Heart left ventricle (tissue), 16 donors: ENCODE measurements at regions not wholly inside any gene's neighbourhood (a gene's known extent, or its start where the extent isn't known, plus 50 kb on each side); places are given as distances from the start of the nearest gene placed in this dataset.
"Not testable (repeated sequence)": the region's sequence is repeated elsewhere in the genome, so short reads cannot be mapped to it uniquely, and the experiment has no call there.

Source experiments
- ATAC-seq, 4 donors: fragments of 200-7000 bp; cut with Tn5 transposase; one replicate each; pipeline ENCODE4 v1.9.1; 2020 to 2022; ENCODE audit warnings: moderate library complexity in 4 of 4, mild to moderate bottlenecking in 3 of 4, moderate number of reproducible peaks in 1 of 4
- DNase-seq, 5 donors: peaks; one replicate each; pipeline ENCODE4 v3.0.0-alpha.2; 2020
- H3K27ac ChIP-seq, 12 donors: fragments of 200-600 bp; sonication (generic) in 4 of 12; one replicate each; pipeline versions ENCODE4 v1.5.0 to v1.8.0; 2016 to 2022; ENCODE audit warnings: mild to moderate bottlenecking in 2 of 12
- H3K27me3 ChIP-seq, 9 donors: fragments of 200-600 bp; sonication (generic) in 2 of 9; one replicate each; pipeline versions ENCODE4 v1.5.1 to v1.8.0; 2016 to 2022; ENCODE audit warnings: mild to moderate bottlenecking in 3 of 9
- H3K36me3 ChIP-seq, 9 donors: fragments of 200-600 bp; sonication (generic) in 2 of 9; one replicate each; pipeline versions ENCODE4 v1.5.0 to v1.8.0; 2018 to 2022; ENCODE audit warnings: mild to moderate bottlenecking in 2 of 9
- H3K4me1 ChIP-seq, 12 donors: fragments of 200-600 bp; sonication (generic) in 4 of 12; one replicate each; pipeline versions ENCODE4 v1.5.0 to v1.8.0; 2016 to 2022; ENCODE audit warnings: mild to moderate bottlenecking in 3 of 12
- H3K4me3 ChIP-seq, 12 donors: fragments of 200-600 bp; sonication (generic) in 4 of 12; one replicate each; pipeline versions ENCODE4 v1.5.0 to v1.8.0; 2017 to 2022; ENCODE audit warnings: mild to moderate bottlenecking in 9 of 12, moderate library complexity in 4 of 12
- H3K9me3 ChIP-seq, 12 donors: fragments of 200-600 bp; sonication (generic) in 4 of 12; one replicate each; pipeline versions ENCODE4 v1.5.0 to v1.8.0; 2016 to 2022; ENCODE audit warnings: mild to moderate bottlenecking in 1 of 12
- POLR2A ChIP-seq, 2 donors: fragments of 450-650 bp; IDR thresholded peaks; one replicate each; pipeline ENCODE4 v1.6.1; 2017; ENCODE audit warnings: antibody characterized with exemption in 2 of 2, mild to moderate bottlenecking in 2 of 2, moderate library complexity in 2 of 2
- WGBS, 4 donors: extraction: QIAGEN DNeasy Blood & Tissue Kit in 2 of 4; methylation state at CpG; one replicate each; pipeline versions ENCODE4 v1.1.5 to v1.1.7; 2013 to 2018; 5-methylcytosine and 5-hydroxymethylcytosine counted together
- intact Hi-C, 10 donors: fragments of 100-400 bp; cut with DNase I; formaldehyde crosslinking; loops; one replicate each; pipeline versions ENCODE4 v1.11.1 to v1.14.2; 2022
- TF ChIP-seq, protein P1 (sequence below), 12 donors: fragments of 200-600 bp; sonication (generic) in 4 of 12; IDR thresholded peaks; one replicate each; pipeline versions ENCODE4 v1.5.0 to v1.8.0; 2018 to 2022; ENCODE audit warnings: antibody characterized with exemption in 12 of 12, mild to moderate bottlenecking in 5 of 12
- donor health status: ischemic (EF 13 %, LVEDD 7.1; RV severe dilation, severe dysfunction).
- donor health status: healthy with polysubstance abuse.
- donor health status: DM: no; HTN: yes; CAD: no.
- donor health status: DM: no; HTN: no; CAD: no.
- donor health status: ischemic (EF 25% LVEDD 6.9; RV normal size, moderate dysfunction).
- donor health status: ischemic (EF 25% LVEDD 5.7; RV mildly dilated, moderate dysfunction).
- donor health status: healthy.
- donor health status: DM: yes; HTN: yes; CAD: no.
- donor health status: ischemic (EF 35%, LVEDD 5.7; RV mildly dilated, moderate dysfunction).
- donor health status: nonischemic (EF 11% LVEDD 7.7; RV severe dilation, severe dysfunction).
- donor health status: DM: yes; HTN: yes; CAD: no.
- donor health status: PGD.
- donor health status: ischemic (EF 29% LVEDD 5.4; RV normal size, mild dysfunction).
- donor health status: nonischemic (EF 23%, LVEDD 6.1; RV moderate dilation, normal function).

DNA sequence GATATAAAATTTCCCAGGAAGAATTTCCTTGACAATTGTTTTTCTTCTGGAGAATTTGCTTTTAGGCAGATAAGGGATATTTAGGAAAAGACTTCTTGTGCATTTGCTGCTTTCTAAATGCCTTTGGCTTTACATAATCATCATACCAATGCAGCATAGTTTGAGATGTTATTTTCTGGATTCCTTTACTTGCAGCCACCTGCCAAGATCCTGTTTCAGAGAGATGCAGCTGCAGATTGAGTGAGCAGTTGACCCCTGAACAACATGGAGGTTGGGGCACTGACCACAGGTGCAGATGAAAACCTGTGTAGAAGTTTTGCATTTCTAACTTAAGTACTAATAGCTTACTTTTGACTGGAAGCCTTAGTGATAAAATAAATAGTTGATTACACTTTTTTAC, 257.9 kb downstream of the RPIA start:
- intact Hi-C loops = no loop called here

DNA sequence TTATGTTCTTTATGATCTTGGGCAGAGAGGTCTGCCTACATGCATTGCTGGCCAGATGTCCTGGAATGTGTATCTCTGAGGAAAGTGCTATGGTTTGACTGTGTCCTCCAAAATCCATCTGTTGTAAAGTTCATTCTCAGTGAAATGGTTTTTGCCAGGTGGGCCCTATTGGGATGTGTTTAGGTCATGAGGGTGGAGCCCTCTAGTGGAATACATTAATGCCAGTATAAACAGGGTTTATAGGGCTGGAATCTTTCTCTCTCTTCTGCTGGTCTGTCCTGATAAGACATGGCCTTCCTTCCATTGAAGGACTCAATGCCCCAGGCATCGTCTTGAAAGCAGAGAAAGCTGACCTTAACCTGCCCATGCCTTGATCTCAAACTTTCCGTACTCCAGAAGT, 258.5 kb downstream of the RPIA start:
- Histone ChIP-seq H3K36me3 (no peaks in the 10 kb centered on the region), H3K4me3 (no peak overlapping the region), H3K4me1 (no peaks in the 10 kb centered on the region), H3K27me3 (peaks cover 0 to 12% (median 0%) of the 10 kb centered on the region in 9 donors), H3K9me3 (no peaks in the 10 kb centered on the region), H3K27ac (no peak overlapping the region)
- ATAC-seq = no peak
- WGBS, 4 donors = 72 to 82% (median 77%) methylated on average over 2 of the region's 2 CpGs
- DNase-seq = no peak
- intact Hi-C loops = loop anchor here in 1 of 10 donors (10.0 kb wide), 1 partner anchor 45 kb away; no protein-coding TSS in a partner anchor
- TF ChIP-seq, protein P1, sequence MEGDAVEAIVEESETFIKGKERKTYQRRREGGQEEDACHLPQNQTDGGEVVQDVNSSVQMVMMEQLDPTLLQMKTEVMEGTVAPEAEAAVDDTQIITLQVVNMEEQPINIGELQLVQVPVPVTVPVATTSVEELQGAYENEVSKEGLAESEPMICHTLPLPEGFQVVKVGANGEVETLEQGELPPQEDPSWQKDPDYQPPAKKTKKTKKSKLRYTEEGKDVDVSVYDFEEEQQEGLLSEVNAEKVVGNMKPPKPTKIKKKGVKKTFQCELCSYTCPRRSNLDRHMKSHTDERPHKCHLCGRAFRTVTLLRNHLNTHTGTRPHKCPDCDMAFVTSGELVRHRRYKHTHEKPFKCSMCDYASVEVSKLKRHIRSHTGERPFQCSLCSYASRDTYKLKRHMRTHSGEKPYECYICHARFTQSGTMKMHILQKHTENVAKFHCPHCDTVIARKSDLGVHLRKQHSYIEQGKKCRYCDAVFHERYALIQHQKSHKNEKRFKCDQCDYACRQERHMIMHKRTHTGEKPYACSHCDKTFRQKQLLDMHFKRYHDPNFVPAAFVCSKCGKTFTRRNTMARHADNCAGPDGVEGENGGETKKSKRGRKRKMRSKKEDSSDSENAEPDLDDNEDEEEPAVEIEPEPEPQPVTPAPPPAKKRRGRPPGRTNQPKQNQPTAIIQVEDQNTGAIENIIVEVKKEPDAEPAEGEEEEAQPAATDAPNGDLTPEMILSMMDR (IDR thresholded peaks at IDR 0.05) = peak in 5 of 12 donors; percentile 9 to 34 (median 27)
- no peak for TF ChIP-seq POLR2A (IDR thresholded peaks at IDR 0.05)

More for the DNA sequence above, 257.9 kb downstream of the RPIA start:
- H3K9me3 ChIP-seq = no peaks in the 10 kb centered on the region
- no peaks in the 10 kb centered on the region for H3K4me1 ChIP-seq
- peaks cover 0 to 12% (median 0%) of the 10 kb centered on the region in 9 donors for H3K27me3 ChIP-seq
- H3K4me3 ChIP-seq = no peak overlapping the region
- H3K36me3 ChIP-seq = no peaks in the 10 kb centered on the region
- no peak overlapping the region for H3K27ac ChIP-seq
- DNase-seq (no peak), ATAC-seq (no peak)
- TF ChIP-seq, protein P1 (IDR thresholded peaks at IDR 0.05) = no peak
- TF ChIP-seq POLR2A (IDR thresholded peaks at IDR 0.05) = no peak

DNA sequence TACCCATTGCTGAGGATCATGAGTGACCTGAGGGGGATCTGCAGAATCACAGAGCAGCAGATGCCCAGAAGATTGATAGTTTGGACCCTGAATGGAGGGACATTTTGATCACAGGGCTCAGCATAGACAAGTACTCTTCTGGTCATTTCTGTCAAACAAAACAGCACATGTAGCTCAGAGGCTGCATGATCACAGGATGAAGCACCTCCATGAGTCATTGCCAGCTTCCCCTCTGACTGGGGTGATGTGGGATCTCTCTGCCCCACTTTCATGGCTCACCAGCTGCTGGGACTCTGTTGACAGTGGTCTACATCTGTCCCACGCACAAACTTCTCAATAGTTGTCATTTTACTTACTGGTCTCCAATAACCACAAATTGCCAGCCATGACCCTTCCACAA, 264.1 kb downstream of the RPIA start:
- no peaks in the 10 kb centered on the region for H3K4me1 ChIP-seq
- H3K27ac ChIP-seq = no peak overlapping the region
- WGBS, 4 donors = 79 to 92% (median 87%) methylated on average over 1 of the region's 1 CpG
- ATAC-seq = no peak
- intact Hi-C loops = loop anchor here in 1 of 10 donors (10.0 kb wide), 1 partner anchor 51 kb away; no protein-coding TSS in a partner anchor
- H3K27me3 ChIP-seq = peaks cover 0 to 41% (median 7%) of the 10 kb centered on the region in 9 donors
- H3K4me3 ChIP-seq = no peak overlapping the region
- TF ChIP-seq, protein P1 (IDR thresholded peaks at IDR 0.05) = no peak
- no peak for TF ChIP-seq POLR2A (IDR thresholded peaks at IDR 0.05)
- no peaks in the 10 kb centered on the region for H3K9me3 ChIP-seq
- no peak for DNase-seq
- no peaks in the 10 kb centered on the region for H3K36me3 ChIP-seq

DNA sequence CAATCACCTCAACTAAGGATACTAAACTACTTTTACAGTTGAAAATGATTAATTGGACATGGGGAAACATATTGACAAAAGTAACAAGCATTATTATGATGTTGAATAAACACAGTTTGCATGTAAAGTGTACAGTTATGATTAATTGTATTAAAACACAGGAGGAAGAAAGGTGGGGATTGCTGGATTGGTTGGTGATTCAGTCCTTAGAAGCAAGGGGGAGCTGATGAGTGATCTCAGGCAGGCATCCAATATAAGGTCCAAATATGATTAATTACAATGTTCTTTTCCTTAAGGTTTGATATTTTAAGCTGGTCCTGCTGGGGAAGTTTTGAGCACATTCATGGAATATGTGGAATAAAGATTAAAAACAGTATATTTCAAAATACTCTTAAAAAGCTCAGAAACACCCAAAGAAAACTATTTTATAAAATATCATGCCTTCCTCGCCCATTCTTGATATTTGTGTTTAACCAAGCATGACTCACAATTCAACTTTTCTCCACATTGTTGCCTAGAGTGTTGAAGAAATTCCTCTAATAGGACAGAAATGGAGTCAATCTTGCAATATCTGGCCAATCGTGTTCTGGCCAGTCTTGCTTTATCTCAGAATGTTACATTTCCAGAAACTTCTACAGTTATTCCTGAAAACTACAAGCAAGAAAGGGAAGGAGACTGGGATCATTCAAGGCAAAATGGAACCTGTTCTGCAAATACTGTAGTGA, 268.2 kb downstream of the RPIA start:
- H3K36me3 ChIP-seq = no peaks in the 10 kb centered on the region
- ATAC-seq (no peak), DNase-seq (no peak)
- H3K4me1 ChIP-seq = no peaks in the 10 kb centered on the region
- intact Hi-C loops = loop anchor here in 1 of 10 donors (10.0 kb wide), 1 partner anchor 55 kb away; no protein-coding TSS in a partner anchor
- no peak overlapping the region for H3K4me3 ChIP-seq
- 76 to 88% (median 83%) methylated on average over 2 of the region's 2 CpGs for WGBS, 4 donors
- H3K27ac ChIP-seq = no peak overlapping the region
- H3K9me3 ChIP-seq = no peaks in the 10 kb centered on the region
- H3K27me3 ChIP-seq = peaks cover 0 to 39% (median 7%) of the 10 kb centered on the region in 9 donors
- TF ChIP-seq, protein P1 (IDR thresholded peaks at IDR 0.05) = peak in 2 of 12 donors; percentile 12 to 24
- TF ChIP-seq POLR2A (IDR thresholded peaks at IDR 0.05) = no peak

DNA sequence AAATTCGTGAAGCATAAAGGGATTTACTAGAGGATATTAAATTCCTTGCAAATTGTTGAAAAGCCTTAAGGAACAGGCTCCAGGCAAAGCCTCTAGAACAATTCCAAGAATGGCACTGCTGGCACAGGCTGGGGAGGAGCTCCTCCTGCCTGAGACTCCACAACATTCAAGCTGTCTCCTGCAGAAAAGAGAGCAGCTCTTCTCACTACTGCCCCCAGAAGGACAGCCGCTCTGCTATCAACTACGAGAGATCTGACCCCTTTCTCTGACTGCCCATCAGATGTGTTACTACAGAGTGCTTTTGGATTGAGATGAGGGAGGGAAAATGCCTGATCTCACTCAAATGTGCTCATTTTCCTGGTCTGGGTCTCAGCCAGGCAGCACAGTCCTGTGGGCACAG, 269.9 kb downstream of the RPIA start:
- H3K9me3 ChIP-seq, H3K4me1 ChIP-seq, ATAC-seq, H3K36me3 ChIP-seq, DNase-seq, intact Hi-C loops, H3K4me3 ChIP-seq, H3K27ac ChIP-seq: not testable (repeated sequence)
- WGBS, 4 donors = 27 to 38% (median 32%) methylated on average over 3 of the region's 3 CpGs
- H3K27me3 ChIP-seq = peaks cover 0 to 33% (median 4%) of the 10 kb centered on the region in 9 donors
